PC-9 (cell line): ENCODE measurements at regions not wholly inside any gene's neighbourhood (a gene's known extent, or its start where the extent isn't known, plus 50 kb on each side); places are given as distances from the start of the nearest gene placed in this dataset.

Source experiments
- CTCF ChIP-seq: fragments of 200-600 bp; sonication (generic); conservative IDR thresholded peaks from 2 replicates; pipeline ENCODE4 v1.6.1; 2017; ENCODE audit warnings: mixed run types, antibody characterized with exemption, mild to moderate bottlenecking, moderate library complexity
- EZH2 ChIP-seq: fragments of 200-600 bp; sonication (generic); IDR thresholded peaks from 2 replicates; pipeline ENCODE4 v1.8.0; 2017; ENCODE audit warnings: antibody characterized with exemption, low read depth

GRCh38 chr3:161737171-161737570, 240.6 kb downstream of the OTOL1 start:
- TF ChIP-seq CTCF, result no peak
- no peak for TF ChIP-seq EZH2
